K562 (cell line): ENCODE measurements at regions not wholly inside any gene's neighbourhood (a gene's known extent, or its start where the extent isn't known, plus 50 kb on each side); places are given as distances from the start of the nearest gene placed in this dataset.
A peak's percentile ranks its signal among the peaks of the same experiment; 100 is the strongest.

Experiments used
- MGA ChIP-seq: fragments of 450-650 bp; IDR thresholded peaks from 2 replicates; pipeline ENCODE4 v1.6.1; 2016; ENCODE audit warnings: mild to moderate bottlenecking, moderate library complexity
- NR2C1 ChIP-seq, 2 experiments: fragments of 450-650 bp; IDR thresholded peaks; 2 replicates each; pipeline ENCODE4 v1.6.1; 2017; ENCODE audit warnings: mild to moderate bottlenecking in 2 of 2, antibody characterized with exemption in 1 of 2, inconsistent platforms in 1 of 2, missing compliant biosample characterization in 1 of 2, missing genetic modification characterization in 1 of 2

DNA sequence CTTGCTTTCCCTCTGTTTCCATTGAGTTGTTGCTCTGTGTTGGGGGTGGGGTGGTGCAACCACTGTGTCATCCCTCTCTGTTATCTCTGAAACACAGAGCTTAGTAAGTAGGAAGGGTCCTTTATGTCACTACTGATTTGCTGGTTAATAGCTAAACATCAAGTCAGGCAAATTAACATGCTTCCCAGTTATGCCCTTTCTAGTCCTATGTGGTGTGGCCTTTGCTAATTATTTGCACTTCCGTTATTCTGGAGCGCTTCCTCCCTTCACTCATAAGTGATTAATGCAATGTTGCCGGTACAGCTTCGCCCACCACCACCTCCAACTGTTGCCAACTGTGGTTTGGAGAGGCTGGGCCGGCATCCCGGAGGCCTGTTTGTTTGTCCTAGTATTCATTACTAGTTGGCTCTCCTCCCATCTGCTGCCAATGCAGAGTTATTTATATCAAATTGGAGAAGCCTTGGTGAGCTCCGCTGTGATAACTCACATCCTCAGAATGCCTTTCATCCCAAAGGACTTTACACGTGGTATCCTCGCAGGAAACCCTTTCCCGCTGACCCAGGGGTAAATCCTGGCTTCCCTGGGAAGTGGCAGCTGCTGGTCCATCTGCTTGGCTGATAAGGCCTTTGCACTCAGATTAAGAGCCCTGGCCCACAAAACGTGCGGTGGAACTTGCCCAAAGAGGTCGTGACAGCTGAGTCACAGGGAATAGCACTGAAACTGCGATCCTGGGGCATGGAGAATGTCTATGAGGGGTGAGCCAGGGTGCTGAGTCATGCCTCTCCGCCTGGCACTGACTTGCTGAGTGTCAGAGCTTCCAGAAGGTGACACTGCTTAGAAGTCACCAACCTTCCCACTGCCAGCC lies 72.0 kb upstream of the ZCCHC2 start (continued):
- TF ChIP-seq NR2C1 (IDR thresholded peaks at IDR 0.05) (no peak), NR2C1 (tag; IDR thresholded peaks at IDR 0.05) (no peak), MGA (peak; percentile 21; the same call in 1 of the 2 replicates)
